ENCODE measurements at regions not wholly inside any gene's neighbourhood (a gene's known extent, or its start where the extent isn't known, plus 50 kb on each side); places are given as distances from the start of the nearest gene placed in this dataset.
"Not testable (repeated sequence)": the region's sequence is repeated elsewhere in the genome, so short reads cannot be mapped to it uniquely, and the experiment has no call there.

DNA sequence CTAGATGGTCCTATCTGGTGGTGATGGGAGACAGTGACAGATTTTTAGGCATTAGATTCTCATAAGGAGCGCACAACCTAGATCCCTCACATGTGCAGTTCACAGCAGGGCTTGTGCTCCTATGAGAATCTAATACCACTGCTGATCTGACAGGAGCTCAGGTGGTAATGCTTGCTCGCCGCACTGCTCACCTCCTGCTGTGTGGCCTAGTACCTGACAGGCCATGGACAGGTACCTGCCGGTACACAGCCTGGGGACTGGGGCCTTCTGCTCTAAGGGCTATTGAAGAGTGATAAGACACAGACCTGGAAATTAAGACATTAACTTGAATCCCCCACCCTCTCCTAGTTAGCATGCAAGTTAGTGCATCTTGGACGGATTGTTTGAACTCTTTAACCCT lies 64.4 kb downstream of the KLRB1 start:
- DNase-seq: not testable (repeated sequence)

DNA sequence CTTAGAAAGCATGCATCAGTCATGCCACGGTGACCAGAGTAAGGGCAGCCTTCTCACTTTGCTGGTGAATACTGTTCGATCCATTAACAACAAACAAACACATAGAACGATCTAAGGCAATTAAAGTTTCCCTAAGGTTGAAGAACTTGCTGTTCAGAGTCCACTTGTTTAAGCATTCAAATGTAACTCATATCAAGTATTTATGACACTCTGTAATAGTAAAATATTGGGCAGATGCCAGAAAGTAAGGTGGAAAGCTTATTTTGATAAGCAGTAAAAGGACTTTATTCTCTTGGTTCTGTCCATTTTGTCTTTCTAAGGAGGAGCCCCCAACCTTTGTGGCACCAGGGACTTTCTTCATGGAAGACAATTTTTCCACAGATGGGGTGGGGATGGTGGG lies 64.9 kb downstream of the KLRB1 start:
- DNase-seq: not testable (repeated sequence)

DNA sequence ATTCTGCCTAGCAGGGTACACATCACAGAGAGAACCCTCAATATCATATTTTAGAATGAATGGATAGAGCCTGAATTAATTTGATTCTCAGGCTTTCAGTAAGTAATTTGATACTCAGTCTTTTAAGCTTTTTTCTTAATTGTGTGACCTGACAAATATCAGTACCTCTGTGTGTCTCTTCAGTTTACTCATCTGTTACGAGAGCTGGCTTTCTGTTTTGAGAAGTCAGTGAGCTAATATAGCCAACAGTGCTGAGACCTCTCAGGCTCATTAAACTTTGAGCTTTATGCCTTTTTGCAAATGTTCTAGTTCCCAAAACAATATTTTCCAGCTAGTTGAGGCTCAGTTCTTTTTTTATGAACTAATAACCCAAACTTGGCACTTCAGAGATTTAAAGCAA lies 91.8 kb downstream of the KLRB1 start:
- DNase-seq: not testable (repeated sequence)

DNA sequence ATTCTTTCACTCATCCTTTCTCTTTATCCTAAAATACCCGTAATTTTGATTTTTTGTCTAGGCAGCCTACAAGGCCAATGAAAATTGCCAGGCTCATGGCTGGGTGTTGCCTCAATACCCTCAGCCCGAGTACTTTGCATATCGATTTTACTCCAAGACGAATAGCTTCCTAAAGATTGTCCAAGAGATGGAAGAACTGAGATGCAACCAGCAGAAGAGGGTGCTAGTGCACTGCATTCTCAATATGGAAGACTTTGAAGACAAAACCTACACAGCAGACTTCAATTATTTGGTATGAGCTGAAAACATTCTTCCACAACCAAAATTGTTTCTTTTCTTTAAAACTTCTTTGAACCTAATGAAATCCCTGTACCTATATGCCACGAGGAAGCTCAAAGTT lies 95.0 kb downstream of the KLRB1 start:
- DNase-seq: not testable (repeated sequence)

DNA sequence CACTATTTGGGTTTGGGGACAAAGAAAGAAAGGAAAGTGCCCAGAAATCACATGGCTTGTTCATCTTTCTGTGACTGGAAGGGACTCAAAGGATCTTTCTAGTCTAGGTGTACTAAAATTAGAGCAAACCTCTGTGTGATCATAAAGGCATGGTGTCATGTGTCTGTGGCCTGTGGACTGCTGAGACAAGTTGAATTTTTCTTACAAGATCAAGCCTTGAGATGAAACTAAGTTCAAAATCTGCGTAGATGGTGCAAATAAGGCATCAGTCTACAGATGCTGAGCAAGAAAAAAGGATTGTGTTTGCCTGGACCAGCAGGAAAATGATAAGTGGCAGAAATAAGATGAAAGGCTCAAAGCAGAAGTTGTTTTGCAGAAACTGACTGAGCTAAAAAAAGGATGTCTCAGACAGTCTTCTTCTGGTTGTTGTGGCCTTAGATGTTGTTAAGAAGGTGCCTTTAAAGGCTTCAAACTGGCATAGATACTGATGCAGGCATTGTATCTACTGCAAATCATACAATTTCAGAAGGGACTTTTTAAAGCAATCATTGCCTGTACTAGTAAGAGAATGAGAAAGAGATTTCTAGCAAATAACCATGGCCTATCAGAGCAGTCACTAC lies 97.2 kb downstream of the KLRB1 start:
- DNase-seq: not testable (repeated sequence)

DNA sequence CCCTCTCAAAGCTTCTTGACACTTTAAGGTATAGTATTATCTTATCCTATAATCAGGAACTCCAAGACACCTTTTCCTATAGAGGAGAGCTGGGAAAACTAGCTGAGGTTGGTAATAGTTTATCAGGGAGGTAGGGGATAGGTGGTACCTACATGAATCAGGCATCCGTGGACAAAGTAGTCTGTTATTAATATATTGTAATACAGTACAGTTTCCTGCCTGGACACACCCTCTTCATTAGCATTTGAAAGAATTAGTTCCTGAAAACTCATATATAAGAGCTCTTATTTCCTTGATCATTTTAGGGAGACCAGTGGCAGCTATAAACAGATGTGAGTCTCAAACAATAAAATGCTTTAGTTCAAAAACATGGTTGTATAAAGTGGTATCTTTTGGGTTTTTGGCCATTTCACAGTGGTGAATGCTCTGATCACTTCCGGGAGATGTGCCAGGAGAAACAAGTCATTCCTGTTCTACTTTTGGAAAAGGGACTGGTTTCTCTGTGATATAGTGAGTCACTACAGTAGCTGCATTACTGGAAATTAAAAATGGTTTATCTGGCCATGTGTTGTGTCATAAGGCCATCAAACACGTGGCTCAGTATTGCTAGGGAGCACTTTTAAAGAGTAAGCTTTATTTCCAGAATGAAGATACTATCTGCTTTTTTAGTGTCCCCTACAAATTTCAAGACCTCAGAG lies 98.1 kb downstream of the KLRB1 start:
- DNase-seq: no peak

DNA sequence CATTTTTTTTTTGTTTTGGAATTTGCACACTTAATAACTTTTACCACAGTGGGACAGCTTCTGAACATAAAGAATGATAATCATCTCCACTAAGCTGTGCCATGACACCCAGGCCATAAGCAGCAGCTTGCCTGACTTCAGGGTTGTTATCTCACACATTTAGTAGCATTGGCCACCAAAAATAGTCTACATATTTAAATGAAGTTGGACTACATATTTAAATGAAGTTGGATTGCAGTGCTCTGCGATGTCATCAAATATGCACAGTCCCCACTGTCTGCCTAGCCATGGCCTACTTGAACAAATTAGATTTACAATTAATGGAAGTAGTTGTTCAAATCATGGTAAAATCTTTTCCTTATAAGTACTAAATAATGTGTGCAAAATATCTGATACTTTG lies 101.0 kb downstream of the KLRB1 start:
- DNase-seq: no peak

DNA sequence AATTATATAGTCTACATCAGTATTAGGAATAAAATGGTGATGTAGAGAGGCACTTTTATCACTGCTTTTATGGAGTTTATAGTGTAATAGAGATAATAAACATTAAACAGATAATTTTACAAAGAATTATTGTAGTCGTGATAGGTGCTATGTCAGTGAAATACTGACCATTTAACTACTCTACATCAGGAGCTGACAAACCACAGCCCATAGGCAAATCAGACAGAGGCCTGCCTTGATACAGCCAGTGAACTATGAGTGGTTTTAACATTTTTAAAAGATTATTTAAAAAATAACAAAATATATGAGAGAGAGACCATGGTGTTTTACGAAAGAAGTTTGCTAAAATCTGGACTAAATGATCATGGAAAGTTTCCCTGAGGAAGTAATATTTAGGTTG lies 104.3 kb downstream of the KLRB1 start:
- DNase-seq: not testable (repeated sequence)

DNA sequence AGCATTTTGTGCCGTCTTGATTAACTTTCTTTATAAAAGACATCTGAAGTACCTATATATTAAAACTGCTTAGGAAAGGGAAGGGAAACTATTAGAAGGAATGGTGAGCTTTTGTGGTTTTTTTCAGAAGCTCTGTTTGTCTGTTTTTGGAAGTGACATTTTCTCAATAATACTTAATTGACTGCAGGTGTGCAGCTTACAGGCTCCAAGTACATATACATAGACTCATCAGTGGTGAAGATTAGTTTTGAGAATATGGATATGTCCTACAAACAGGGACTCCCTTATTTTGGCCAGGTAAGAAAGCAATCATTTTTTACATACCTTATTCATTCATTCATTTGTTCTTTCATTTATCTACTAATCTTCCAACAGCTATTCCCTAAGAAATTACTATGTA lies 104.9 kb downstream of the KLRB1 start:
- not testable (repeated sequence) for DNase-seq

DNA sequence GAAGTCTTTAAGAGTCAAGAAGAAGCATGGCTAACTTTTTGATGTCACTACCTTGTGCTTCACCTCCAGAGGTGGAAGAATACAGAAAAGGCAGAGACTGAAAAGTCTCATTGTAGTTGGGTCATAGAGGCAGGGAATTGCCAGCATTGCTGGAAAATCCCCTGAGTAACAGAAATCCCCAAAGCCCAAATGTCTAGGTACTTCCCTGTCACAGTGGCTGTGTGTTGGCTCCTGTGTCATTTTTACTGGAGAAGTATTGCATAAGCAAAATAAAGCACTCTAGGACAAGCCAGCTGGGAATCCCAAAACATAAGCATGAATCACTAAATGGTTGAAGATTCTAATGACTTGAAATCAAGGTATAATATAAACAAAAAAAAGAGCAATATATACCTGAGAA lies 114.4 kb downstream of the KLRB1 start:
- not testable (repeated sequence) for DNase-seq

DNA sequence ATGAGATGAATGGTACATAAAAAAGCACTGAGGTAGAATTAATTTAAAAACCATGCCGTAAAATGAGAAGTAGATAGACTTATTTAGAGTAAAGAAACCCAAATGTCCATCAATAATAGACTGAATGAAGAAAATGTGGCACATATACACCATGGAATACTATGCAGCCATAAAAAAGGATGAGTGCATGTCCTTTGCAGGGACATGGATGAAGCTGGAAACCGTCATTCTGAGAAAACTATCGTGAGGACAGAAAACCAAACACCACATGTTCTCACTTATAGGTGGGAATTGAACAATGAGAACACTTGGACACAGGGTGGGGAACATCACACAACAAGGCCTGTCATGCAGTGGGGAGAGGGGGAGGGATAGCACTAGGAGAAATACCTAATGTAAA lies 126.4 kb downstream of the KLRB1 start:
- DNase-seq: not testable (repeated sequence)

DNA sequence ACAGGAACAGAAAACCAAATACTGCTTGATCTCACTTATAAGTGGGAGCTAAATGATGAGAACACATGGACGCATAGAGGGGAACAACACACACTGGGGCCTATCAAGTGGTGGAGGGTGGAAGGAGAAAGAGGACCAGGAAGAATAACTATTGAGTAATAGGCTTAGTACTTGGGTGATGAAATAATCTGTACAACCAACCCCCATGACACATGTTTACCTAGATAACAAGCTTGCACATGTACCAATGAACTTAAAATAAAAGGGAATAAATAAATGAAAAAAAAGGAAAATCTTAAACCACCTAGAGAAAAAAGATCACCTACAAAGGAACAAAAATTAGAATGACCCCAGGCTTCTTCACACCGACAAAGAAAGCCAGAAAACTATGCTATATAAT lies 133.5 kb downstream of the KLRB1 start:
- not testable (repeated sequence) for DNase-seq

DNA sequence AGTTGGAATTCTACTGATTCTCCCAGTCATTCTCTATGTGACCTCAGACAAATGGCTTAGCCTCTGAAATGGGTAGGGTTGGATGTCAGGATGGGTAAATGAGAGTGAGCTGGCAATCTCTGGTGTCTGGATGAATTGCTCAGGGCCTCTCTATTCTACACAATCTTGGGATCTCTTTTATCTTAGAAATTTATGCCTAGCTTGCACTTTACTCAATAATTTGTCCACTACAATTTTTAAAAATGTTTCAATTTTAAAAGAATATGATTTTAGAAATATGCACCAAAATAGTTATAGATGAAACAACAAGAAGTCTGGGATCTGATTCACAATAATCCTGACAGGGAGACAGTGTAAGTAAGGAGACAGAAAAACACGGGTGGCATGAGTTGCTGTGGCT lies 134.1 kb downstream of the KLRB1 start:
- DNase-seq: not testable (repeated sequence)

DNA sequence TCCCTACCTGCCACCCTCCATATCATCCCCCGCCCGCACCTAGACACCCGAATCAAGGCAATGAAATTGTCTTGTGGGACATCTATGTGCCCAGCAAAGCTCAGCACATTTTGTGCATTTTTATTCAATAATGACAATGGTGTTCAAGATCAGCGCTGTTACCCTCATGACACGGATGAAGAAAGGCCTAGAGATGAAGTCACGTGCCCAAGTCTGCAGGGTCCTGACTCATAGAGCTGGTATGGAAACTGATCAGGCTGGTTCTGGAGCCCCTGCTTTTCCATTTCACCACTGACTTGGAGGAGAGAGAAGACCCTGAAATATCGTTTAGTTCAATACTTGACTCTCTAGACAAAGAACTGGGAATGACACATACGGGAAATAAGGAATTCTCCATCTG lies 136.2 kb downstream of the KLRB1 start:
- DNase-seq: not testable (repeated sequence)

DNA sequence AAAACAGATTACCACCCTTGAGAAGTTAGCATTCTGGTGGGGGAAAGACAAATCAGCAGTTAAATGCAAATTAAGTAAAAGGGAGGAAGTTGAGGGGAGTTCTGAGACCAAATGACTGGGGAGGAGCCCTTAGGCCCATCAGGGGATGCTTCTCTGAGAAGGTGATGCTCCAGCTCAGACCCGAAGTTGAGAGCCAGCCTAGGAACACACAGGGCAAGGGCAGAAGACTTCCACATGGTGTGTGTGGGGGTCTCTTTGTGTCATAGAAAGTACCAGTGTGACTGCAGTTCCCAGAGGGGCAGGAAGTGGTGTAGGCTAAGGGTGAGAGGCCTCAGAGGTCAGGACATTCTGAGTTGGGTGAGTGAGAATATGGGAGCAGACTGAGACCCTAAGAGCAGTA lies 137.3 kb downstream of the KLRB1 start:
- DNase-seq: not testable (repeated sequence)

DNA sequence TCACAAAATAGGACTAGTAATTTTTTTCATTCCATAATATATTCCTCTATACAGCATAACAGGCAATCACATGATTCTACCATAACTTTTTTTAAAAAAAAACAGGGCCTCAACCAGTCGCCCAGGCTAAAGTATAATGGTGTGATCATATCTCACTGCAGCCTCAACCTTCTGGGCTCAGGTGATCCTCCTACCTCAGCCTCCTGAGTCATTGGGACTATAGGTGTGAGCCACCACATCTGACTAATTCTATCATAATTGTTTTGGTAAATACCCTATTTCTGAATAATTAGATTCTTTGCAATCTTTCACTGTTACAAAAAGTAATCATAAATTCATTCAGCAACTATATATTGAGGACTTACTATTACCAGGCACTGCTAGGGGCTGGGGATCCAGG lies 137.8 kb downstream of the KLRB1 start:
- DNase-seq: not testable (repeated sequence)

DNA sequence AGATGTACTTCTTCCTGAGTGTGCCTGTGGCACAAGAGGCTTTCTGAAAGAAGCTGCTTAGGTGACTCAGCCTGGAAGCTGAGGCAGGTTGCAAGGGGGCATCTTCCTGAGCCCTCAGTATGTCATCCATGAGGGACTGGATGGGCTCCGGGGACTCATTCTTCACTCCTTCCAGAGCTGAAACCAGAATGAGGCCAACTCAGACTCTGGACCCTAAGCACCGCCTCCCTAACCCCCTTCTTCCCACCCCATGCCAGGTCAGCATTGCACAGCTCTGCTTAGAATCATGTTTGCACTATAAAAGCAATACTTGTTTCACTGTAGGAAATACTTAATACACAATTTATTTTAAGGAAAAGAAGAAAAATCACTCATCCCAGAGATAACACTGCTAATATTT lies 138.3 kb downstream of the KLRB1 start:
- not testable (repeated sequence) for DNase-seq

DNA sequence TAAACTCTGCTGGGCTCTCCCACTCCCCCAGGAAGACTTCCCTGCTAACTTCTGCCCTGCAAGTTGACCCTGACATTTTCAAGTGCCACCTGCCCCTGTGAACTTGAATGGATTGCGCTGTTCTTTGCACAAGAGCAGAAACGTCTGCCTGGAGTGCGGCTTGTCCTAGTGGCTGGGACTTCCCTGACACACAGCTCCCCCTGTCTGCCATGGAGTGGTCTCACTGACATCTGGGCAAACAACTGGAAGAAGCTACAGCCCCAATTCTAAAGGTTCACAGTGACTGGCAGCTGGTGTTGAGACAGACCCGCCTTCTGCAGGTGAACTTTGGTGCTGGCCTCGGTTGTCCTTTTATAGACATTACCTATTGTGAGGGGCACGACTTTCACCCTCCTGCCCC lies 138.7 kb downstream of the KLRB1 start:
- peak; percentile 68 for DNase-seq

DNA sequence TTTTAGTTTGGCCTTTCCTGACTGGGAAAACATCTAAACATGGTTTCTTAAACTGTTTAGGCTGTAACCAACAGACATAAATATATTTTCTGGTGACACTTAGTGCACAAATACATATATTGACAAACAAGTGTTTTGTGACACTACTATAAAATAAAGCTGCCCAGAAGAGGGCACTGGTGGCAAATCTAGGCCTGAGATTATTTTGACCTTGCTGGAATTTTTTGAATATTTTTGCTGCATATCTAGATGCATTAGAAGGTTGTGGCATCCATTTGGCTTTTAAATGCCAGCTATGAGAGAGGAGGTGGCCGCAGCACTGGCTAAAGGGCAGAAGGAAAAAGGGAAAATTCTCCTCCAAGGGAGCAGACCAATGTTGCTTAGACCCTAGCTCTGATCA lies 139.6 kb downstream of the KLRB1 start:
- not testable (repeated sequence) for DNase-seq

DNA sequence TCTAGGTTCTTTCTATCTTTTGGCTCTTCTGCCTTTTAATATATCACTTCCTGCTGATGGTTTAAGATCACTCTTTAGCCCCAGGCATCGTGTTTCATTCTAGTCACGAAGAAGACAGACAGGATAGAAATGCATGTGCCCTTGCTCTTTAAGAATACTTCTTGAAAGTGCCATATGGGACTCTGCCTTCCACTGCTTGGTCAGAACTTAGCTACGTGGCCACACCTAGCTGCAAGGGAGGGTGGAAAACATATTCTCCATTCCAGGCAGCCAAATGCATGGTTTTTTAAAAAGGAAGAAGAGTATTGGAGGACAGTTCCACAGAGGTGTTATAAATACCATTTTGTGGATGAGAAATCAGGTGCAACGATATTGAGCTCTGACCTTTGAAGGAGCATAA lies 143.3 kb downstream of the KLRB1 start:
- no peak for DNase-seq

DNA sequence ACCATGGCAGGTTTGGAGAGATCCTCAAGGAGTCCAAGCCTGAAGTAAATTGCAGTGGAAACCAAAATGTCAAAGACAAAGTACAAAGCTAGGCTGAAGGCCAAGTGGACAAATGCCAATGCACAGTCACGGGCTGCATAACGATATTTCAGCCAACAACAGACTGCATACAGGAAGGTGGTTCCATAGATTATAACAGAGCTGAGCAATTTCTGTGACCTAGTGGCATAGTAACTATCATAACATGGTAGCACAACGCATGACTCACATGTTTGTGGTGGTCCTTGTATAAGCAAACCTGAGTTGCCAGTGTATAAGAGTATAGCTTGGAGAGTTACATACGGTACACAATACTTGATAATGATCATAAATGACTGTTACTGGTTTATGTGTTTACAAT lies 152.2 kb downstream of the KLRB1 start:
- not testable (repeated sequence) for DNase-seq

DNA sequence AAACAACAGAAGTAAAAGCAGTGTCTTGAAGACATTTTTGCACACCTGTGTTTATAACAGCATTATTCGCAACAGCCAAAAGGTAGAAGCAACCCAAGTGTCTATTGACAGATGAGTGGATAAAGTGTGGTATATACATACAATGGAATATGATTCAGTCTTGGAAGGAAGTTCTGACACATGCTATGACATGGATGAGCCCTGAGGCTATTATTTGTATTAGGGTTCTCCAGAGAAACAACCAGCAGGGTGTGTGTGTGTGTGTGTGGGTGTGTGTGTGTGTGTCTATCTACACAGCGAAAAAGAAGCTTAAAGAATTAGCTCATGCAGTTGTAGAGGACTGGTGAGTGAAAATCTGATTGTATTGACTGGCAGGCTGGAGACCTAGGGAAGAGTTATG lies 153.7 kb downstream of the KLRB1 start:
- DNase-seq: not testable (repeated sequence)

DNA sequence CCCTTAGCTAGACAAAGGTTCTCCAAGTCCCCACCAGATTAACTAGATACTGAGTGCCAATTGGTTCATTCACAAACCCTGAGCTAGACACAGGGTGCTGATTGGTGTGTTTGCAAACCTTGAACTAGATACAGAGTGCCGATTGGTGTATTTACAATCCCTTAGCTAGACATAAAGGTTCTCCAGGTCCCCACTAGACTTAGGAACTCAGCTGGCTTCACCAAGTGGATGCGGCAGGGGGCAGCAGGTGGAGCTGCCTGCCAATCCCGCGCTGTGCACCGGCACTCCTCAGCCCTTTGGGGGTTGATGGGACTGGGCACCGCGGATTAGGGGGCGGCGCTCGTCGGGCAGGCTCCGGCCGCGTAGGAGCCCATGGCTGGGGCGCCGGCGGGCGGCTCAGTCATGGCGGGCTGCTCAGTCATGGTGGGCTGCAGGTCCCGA lies 157.6 kb downstream of the KLRB1 start:
- peak; percentile 67 for DNase-seq

DNA sequence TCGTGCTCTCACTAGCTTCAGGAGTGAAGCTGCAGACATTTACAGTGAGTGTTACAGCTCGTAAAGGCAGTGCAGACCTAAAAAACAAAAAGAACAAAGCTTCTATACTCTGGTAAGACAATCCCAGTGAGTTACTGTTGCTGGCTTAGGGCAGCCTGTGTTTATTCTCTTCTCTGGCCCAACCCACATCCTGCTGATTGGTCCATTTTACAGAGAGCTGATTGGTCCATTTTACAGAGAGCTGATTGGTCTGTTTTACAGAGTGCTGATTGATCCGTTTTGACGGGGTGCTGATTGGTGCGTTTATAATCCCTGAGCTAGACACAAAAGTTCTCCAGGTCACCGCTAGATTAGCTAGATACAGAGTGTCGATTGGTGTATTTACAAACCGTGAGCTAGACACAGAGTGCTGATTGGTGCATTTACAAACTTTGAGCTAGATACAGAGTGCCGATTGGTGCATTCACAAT lies 158.0 kb downstream of the KLRB1 start:
- DNase-seq: not testable (repeated sequence)

DNA sequence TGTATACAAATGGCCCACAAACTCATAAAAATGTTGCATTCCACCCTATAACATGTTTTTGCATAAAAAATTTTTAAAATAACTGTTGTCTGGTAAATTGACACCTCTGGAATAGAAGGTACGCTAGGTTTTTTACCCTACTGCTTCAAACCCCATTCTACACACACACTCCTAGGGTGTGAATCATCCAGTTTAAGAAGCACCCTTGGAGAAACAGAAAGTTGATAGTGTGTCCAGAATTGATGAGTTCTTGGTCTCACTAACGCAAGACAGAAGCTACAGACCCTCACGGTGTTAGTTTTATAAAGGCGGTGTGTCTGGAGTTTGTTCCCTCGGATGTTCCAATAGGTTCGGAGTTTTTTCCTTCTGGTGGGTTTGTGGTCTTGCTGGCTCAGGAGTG lies 158.5 kb downstream of the KLRB1 start:
- DNase-seq: no peak

Measured in activated effector memory CD4-positive, alpha-beta T cell treated with anti-CD3 and anti-CD28 coated beads, Interleukin-2, amount 50 U/mL, for 16 hours (primary cell).